ENCODE measurements at regions not wholly inside any gene's neighbourhood (a gene's known extent, or its start where the extent isn't known, plus 50 kb on each side); places are given as distances from the start of the nearest gene placed in this dataset.

DNA sequence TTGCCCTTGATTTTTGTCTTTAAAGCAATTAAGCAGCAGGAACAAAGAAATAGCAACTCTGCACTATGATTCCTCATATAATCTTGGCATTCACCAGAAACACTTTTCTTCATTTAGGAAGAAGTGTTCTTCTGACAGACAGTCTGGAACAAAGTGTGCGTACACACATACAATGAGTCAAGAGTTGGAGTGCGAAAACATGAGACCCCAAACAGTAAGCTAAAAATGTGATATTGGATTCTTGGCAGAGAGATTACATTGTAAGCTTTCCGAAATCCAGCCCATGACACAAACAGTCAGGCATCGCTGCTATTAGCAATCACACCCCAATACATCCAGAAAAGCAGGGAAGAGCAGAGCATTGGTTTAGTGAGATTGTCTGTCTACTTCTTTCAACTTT is 306.7 kb upstream of the TBC1D5 start:
- no peak for TF ChIP-seq RCOR1 (IDR thresholded peaks at IDR 0.05; ENCODE audit: low read length)
- TF ChIP-seq, protein P1, sequence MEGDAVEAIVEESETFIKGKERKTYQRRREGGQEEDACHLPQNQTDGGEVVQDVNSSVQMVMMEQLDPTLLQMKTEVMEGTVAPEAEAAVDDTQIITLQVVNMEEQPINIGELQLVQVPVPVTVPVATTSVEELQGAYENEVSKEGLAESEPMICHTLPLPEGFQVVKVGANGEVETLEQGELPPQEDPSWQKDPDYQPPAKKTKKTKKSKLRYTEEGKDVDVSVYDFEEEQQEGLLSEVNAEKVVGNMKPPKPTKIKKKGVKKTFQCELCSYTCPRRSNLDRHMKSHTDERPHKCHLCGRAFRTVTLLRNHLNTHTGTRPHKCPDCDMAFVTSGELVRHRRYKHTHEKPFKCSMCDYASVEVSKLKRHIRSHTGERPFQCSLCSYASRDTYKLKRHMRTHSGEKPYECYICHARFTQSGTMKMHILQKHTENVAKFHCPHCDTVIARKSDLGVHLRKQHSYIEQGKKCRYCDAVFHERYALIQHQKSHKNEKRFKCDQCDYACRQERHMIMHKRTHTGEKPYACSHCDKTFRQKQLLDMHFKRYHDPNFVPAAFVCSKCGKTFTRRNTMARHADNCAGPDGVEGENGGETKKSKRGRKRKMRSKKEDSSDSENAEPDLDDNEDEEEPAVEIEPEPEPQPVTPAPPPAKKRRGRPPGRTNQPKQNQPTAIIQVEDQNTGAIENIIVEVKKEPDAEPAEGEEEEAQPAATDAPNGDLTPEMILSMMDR (IDR thresholded peaks at IDR 0.05) = no peak

Measured in SK-N-SH (cell line).